ENCODE measurements at regions not wholly inside any gene's neighbourhood (a gene's known extent, or its start where the extent isn't known, plus 50 kb on each side); places are given as distances from the start of the nearest gene placed in this dataset.
"Not testable (repeated sequence)": the region's sequence is repeated elsewhere in the genome, so short reads cannot be mapped to it uniquely, and the experiment has no call there.

- Histone ChIP-seq H3K9me3 (ENCODE audit: control insufficient read depth, insufficient read depth, low read depth, low read length) (no peaks in the 10 kb centered on the region), H3K9ac (ENCODE audit: insufficient read depth, low read length) (no peak overlapping the region), H3K27me3 (ENCODE audit: control insufficient read depth, insufficient read depth, low read length) (no peaks in the 10 kb centered on the region), H3K4me3 (replicated peaks in 1 of 4; ENCODE audit: control extremely low read depth in 1 of 4, insufficient read depth in 1 of 4, low read depth in 3 of 4, low read length in 4 of 4) (no peak overlapping the region), H4K20me1 (ENCODE audit: control insufficient read depth, extremely low read depth, insufficient read depth, low read length) (no peaks in the 10 kb centered on the region), H3K4me1 (ENCODE audit: control insufficient read depth, extremely low read depth, insufficient read depth, low read length) (no peaks in the 10 kb centered on the region), H3K79me2 (ENCODE audit: control insufficient read depth, insufficient read depth, low read length) (no peaks in the 10 kb centered on the region), H3K36me3 (ENCODE audit: control insufficient read depth, insufficient read depth, low read length) (no peaks in the 10 kb centered on the region), H2AFZ (ENCODE audit: low read length) (no peak overlapping the region), H3K4me2 (ENCODE audit: extremely low read depth, insufficient read depth, low read length) (no peak overlapping the region), H3K27ac (ENCODE audit: insufficient read depth, low read length) (no peak overlapping the region)
- no peak for DNase-seq (ENCODE audit: low read depth in 2 of 2)
- no peak for TF ChIP-seq EZH2 (IDR thresholded peaks at IDR 0.05; ENCODE audit: low read length, missing control alignments)
- TF ChIP-seq CTCF (conservative IDR thresholded peaks at IDR 0.05 in 1 of 2, IDR thresholded peaks at IDR 0.05 in 1 of 2; ENCODE audit: low read depth in 1 of 2, low read length in 2 of 2) = no peak
These were observed 1101.8 kb downstream of the TAF11L14 start for GRCh38 chr5:18736051-18736398.

- not testable (repeated sequence) for H3K4me2 ChIP-seq (ENCODE audit: extremely low read depth, insufficient read depth, low read length); H3K27ac ChIP-seq (ENCODE audit: insufficient read depth, low read length); H3K79me2 ChIP-seq (ENCODE audit: control insufficient read depth, insufficient read depth, low read length); DNase-seq (ENCODE audit: low read depth in 2 of 2); H3K36me3 ChIP-seq (ENCODE audit: control insufficient read depth, insufficient read depth, low read length); H3K4me3 ChIP-seq (replicated peaks in 1 of 4; ENCODE audit: control extremely low read depth in 1 of 4, insufficient read depth in 1 of 4, low read depth in 3 of 4, low read length in 4 of 4); H3K4me1 ChIP-seq (ENCODE audit: control insufficient read depth, extremely low read depth, insufficient read depth, low read length); H3K9ac ChIP-seq (ENCODE audit: insufficient read depth, low read length); H2AFZ ChIP-seq (ENCODE audit: low read length); H3K27me3 ChIP-seq (ENCODE audit: control insufficient read depth, insufficient read depth, low read length); H3K9me3 ChIP-seq (ENCODE audit: control insufficient read depth, insufficient read depth, low read depth, low read length); H4K20me1 ChIP-seq (ENCODE audit: control insufficient read depth, extremely low read depth, insufficient read depth, low read length)
These were observed 1102.5 kb downstream of the TAF11L14 start for GRCh38 chr5:18736736-18737135.

GRCh38 chr5:18740301-18740700 lies 1106.0 kb downstream of the TAF11L14 start:
- Histone ChIP-seq H4K20me1 (ENCODE audit: control insufficient read depth, extremely low read depth, insufficient read depth, low read length) (no peaks in the 10 kb centered on the region), H3K9ac (ENCODE audit: insufficient read depth, low read length) (no peak overlapping the region), H3K9me3 (ENCODE audit: control insufficient read depth, insufficient read depth, low read depth, low read length) (no peaks in the 10 kb centered on the region), H2AFZ (ENCODE audit: low read length) (no peak overlapping the region), H3K27ac (ENCODE audit: insufficient read depth, low read length) (no peak overlapping the region), H3K4me3 (replicated peaks in 1 of 4; ENCODE audit: control extremely low read depth in 1 of 4, insufficient read depth in 1 of 4, low read depth in 3 of 4, low read length in 4 of 4) (no peak overlapping the region), H3K79me2 (ENCODE audit: control insufficient read depth, insufficient read depth, low read length) (no peaks in the 10 kb centered on the region), H3K4me2 (ENCODE audit: extremely low read depth, insufficient read depth, low read length) (no peak overlapping the region), H3K4me1 (ENCODE audit: control insufficient read depth, extremely low read depth, insufficient read depth, low read length) (no peaks in the 10 kb centered on the region), H3K36me3 (ENCODE audit: control insufficient read depth, insufficient read depth, low read length) (no peaks in the 10 kb centered on the region), H3K27me3 (ENCODE audit: control insufficient read depth, insufficient read depth, low read length) (no peaks in the 10 kb centered on the region)
- DNase-seq (ENCODE audit: low read depth in 2 of 2) = no peak
- TF ChIP-seq CTCF (conservative IDR thresholded peaks at IDR 0.05 in 1 of 2, IDR thresholded peaks at IDR 0.05 in 1 of 2; ENCODE audit: low read depth in 1 of 2, low read length in 2 of 2) = no peak
- TF ChIP-seq EZH2 (IDR thresholded peaks at IDR 0.05; ENCODE audit: low read length, missing control alignments) = no peak

- H3K27ac ChIP-seq (ENCODE audit: insufficient read depth, low read length) = no peak overlapping the region
- DNase-seq (ENCODE audit: low read depth in 2 of 2) = no peak
- no peak overlapping the region for H2AFZ ChIP-seq (ENCODE audit: low read length)
- H3K36me3 ChIP-seq (ENCODE audit: control insufficient read depth, insufficient read depth, low read length) = no peaks in the 10 kb centered on the region
- TF ChIP-seq EZH2 (IDR thresholded peaks at IDR 0.05; ENCODE audit: low read length, missing control alignments) = no peak
- no peak for TF ChIP-seq CTCF (conservative IDR thresholded peaks at IDR 0.05 in 1 of 2, IDR thresholded peaks at IDR 0.05 in 1 of 2; ENCODE audit: low read depth in 1 of 2, low read length in 2 of 2)
- H4K20me1 ChIP-seq (ENCODE audit: control insufficient read depth, extremely low read depth, insufficient read depth, low read length) = no peaks in the 10 kb centered on the region
- no peaks in the 10 kb centered on the region for H3K79me2 ChIP-seq (ENCODE audit: control insufficient read depth, insufficient read depth, low read length)
- no peak overlapping the region for H3K4me2 ChIP-seq (ENCODE audit: extremely low read depth, insufficient read depth, low read length)
- no peak overlapping the region for H3K9ac ChIP-seq (ENCODE audit: insufficient read depth, low read length)
- no peak overlapping the region for H3K4me3 ChIP-seq (replicated peaks in 1 of 4; ENCODE audit: control extremely low read depth in 1 of 4, insufficient read depth in 1 of 4, low read depth in 3 of 4, low read length in 4 of 4)
- H3K4me1 ChIP-seq (ENCODE audit: control insufficient read depth, extremely low read depth, insufficient read depth, low read length) = no peaks in the 10 kb centered on the region
- no peaks in the 10 kb centered on the region for H3K27me3 ChIP-seq (ENCODE audit: control insufficient read depth, insufficient read depth, low read length)
- H3K9me3 ChIP-seq (ENCODE audit: control insufficient read depth, insufficient read depth, low read depth, low read length) = no peaks in the 10 kb centered on the region
These were observed 1108.6 kb downstream of the TAF11L14 start for GRCh38 chr5:18742830-18743229.
